ENCODE measurements at regions not wholly inside any gene's neighbourhood (a gene's known extent, or its start where the extent isn't known, plus 50 kb on each side); places are given as distances from the start of the nearest gene placed in this dataset.

DNA sequence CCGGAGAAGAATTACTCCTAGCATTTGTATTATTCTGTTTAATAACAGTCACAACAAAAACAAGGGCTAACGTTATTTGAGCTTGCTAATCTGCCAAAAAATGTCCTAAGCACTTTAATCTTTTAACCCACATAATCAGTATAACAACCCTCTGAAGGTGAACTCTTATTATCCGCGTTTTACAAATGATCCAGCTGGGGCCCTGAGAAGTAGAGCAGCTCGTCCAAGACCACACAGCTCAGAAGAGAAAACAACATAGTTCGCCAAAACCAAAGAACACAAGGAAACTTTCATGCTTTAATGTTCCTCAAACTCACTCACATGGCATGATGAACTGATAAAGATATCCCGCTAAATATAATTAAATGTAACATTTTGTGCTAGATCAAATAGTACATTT, 159.7 kb upstream of the ZNF236 start:
- H3K27me3 ChIP-seq (ENCODE audit: control insufficient read depth, insufficient read depth, low read length), result no peaks in the 10 kb centered on the region

DNA sequence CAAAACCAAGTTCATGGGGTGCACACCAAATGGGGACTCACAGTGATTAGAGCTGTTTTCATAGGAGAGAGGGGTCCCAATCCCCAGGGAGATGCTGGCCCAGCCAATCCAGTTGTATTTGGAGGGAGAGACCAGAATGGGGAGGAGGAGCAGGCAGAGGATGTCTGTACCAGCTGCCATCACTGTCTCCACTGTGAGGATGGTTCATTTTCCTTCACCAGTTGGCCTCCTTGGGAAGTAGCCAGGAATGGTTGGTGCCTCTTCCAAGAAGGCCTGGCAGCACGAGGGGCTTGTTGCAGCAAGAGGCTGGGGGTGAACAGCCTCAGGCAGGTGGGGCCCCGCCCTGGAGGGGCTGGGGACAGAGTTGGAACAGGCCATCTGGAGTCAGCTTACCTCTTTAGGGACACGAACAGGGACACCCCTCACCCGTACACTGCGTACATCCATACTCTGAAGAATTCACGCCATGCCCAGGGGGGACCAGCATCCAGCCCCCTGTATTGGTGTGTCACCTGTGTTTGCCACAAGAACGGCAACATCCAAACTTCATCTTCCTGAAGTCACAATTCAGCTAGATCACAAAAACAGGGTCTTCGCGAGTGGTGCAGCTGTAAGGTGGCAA, 161.7 kb upstream of the ZNF236 start:
- Histone ChIP-seq H3K9me3 (ENCODE audit: control insufficient read depth, insufficient read depth, low read depth, low read length) (no peaks in the 10 kb centered on the region), H3K9ac (ENCODE audit: low read length) (no peak overlapping the region), H3K27me3 (ENCODE audit: control insufficient read depth, insufficient read depth, low read length) (no peaks in the 10 kb centered on the region), H3K36me3 (ENCODE audit: control insufficient read depth, insufficient read depth, low read length) (no peaks in the 10 kb centered on the region), H3K4me1 (ENCODE audit: control insufficient read depth, insufficient read depth, low read length) (peaks cover 11% of the 10 kb centered on the region), H3K4me3 (ENCODE audit: low read depth, low read length) (no peak overlapping the region), H3K27ac (ENCODE audit: low read depth, low read length) (no peak overlapping the region)

More for the DNA sequence above, 159.7 kb upstream of the ZNF236 start:
- Histone ChIP-seq H3K9me3 (ENCODE audit: control insufficient read depth, insufficient read depth, low read depth, low read length) (no peaks in the 10 kb centered on the region), H3K4me3 (ENCODE audit: low read depth, low read length) (no peak overlapping the region), H3K27ac (ENCODE audit: low read depth, low read length) (no peak overlapping the region), H3K4me1 (ENCODE audit: control insufficient read depth, insufficient read depth, low read length) (peaks cover 6% of the 10 kb centered on the region; the same call in 1 of the 2 replicates), H3K9ac (ENCODE audit: low read length) (no peak overlapping the region), H3K36me3 (ENCODE audit: control insufficient read depth, insufficient read depth, low read length) (no peaks in the 10 kb centered on the region)

DNA sequence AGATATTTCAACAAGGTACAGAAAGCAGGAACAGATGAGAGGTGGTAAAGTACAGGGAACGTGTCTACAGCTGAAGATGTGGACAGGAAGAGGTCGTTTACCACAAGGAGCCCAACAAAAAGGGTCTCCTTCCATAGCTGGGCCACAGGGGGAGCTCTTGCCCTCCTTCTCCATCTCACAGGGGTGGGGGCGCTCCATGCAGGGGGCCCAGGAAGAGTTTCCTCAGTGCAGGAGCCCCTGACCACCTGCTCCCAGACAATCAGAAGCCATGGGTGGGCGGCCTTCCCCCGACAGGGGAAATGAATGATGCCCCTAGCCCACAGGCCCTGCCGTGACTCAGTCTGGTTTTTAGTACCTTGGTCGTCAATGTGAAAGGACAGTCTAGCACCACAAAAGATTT, 163.6 kb upstream of the ZNF516 start:
- Histone ChIP-seq H3K4me1 (ENCODE audit: control insufficient read depth, insufficient read depth, low read length) (peaks cover 11% of the 10 kb centered on the region), H3K9ac (ENCODE audit: low read length) (no peak overlapping the region)

GRCh38 chr18:76657911-76658470, 162.9 kb upstream of the ZNF516 start:
- Histone ChIP-seq H3K27ac (ENCODE audit: low read depth, low read length) (no peak overlapping the region), H3K9me3 (ENCODE audit: control insufficient read depth, insufficient read depth, low read depth, low read length) (no peaks in the 10 kb centered on the region), H3K27me3 (ENCODE audit: control insufficient read depth, insufficient read depth, low read length) (no peaks in the 10 kb centered on the region), H3K36me3 (ENCODE audit: control insufficient read depth, insufficient read depth, low read length) (no peaks in the 10 kb centered on the region), H3K9ac (ENCODE audit: low read length) (no peak overlapping the region), H3K4me1 (ENCODE audit: control insufficient read depth, insufficient read depth, low read length) (peaks cover 11% of the 10 kb centered on the region), H3K4me3 (ENCODE audit: low read depth, low read length) (no peak overlapping the region)

More for the DNA sequence above, 163.6 kb upstream of the ZNF516 start:
- Histone ChIP-seq H3K36me3 (ENCODE audit: control insufficient read depth, insufficient read depth, low read length) (no peaks in the 10 kb centered on the region), H3K27ac (ENCODE audit: low read depth, low read length) (no peak overlapping the region), H3K27me3 (ENCODE audit: control insufficient read depth, insufficient read depth, low read length) (no peaks in the 10 kb centered on the region), H3K4me3 (ENCODE audit: low read depth, low read length) (no peak overlapping the region), H3K9me3 (ENCODE audit: control insufficient read depth, insufficient read depth, low read depth, low read length) (no peaks in the 10 kb centered on the region)

GRCh38 chr18:76656925-76657827, 162.1 kb upstream of the ZNF516 start:
- Histone ChIP-seq H3K4me1 (ENCODE audit: control insufficient read depth, insufficient read depth, low read length) (peaks cover 11% of the 10 kb centered on the region), H3K4me3 (ENCODE audit: low read depth, low read length) (no peak overlapping the region), H3K27ac (ENCODE audit: low read depth, low read length) (no peak overlapping the region; the same call in 1 of the 2 replicates), H3K27me3 (ENCODE audit: control insufficient read depth, insufficient read depth, low read length) (no peaks in the 10 kb centered on the region), H3K36me3 (ENCODE audit: control insufficient read depth, insufficient read depth, low read length) (no peaks in the 10 kb centered on the region), H3K9ac (ENCODE audit: low read length) (no peak overlapping the region), H3K9me3 (ENCODE audit: control insufficient read depth, insufficient read depth, low read depth, low read length) (no peaks in the 10 kb centered on the region)

DNA sequence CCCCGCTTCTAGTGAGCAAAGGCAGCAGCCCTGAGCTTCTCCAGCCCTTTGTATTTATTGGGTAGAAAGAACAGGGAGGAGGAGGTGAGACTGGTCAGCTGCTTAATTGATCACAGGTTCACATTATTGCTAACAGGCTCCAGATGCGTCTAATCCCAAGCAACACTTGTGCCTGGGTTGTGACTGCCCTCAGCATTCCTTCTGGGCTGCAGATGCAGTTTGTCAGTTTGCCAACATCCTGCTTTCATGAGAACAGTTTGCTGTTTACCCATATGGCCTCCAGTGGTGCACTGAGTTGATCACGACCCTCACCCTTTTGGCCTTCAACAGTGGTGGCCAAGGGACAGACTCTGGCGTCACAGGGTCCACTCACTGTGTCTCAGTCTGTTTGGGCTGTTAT, 159.5 kb upstream of the ZNF516 start:
- Histone ChIP-seq H3K36me3 (ENCODE audit: control insufficient read depth, insufficient read depth, low read length) (no peaks in the 10 kb centered on the region), H3K4me1 (ENCODE audit: control insufficient read depth, insufficient read depth, low read length) (peaks cover 11% of the 10 kb centered on the region), H3K4me3 (ENCODE audit: low read depth, low read length) (no peak overlapping the region), H3K27me3 (ENCODE audit: control insufficient read depth, insufficient read depth, low read length) (no peaks in the 10 kb centered on the region), H3K9ac (ENCODE audit: low read length) (no peak overlapping the region), H3K27ac (ENCODE audit: low read depth, low read length) (no peak overlapping the region), H3K9me3 (ENCODE audit: control insufficient read depth, insufficient read depth, low read depth, low read length) (no peaks in the 10 kb centered on the region)

GRCh38 chr18:76647322-76647721, 152.3 kb upstream of the ZNF516 start:
- H3K27me3 ChIP-seq (ENCODE audit: control insufficient read depth, insufficient read depth, low read length), result no peaks in the 10 kb centered on the region
- peaks cover 7% of the 10 kb centered on the region for H3K9me3 ChIP-seq (ENCODE audit: control insufficient read depth, insufficient read depth, low read depth, low read length)

DNA sequence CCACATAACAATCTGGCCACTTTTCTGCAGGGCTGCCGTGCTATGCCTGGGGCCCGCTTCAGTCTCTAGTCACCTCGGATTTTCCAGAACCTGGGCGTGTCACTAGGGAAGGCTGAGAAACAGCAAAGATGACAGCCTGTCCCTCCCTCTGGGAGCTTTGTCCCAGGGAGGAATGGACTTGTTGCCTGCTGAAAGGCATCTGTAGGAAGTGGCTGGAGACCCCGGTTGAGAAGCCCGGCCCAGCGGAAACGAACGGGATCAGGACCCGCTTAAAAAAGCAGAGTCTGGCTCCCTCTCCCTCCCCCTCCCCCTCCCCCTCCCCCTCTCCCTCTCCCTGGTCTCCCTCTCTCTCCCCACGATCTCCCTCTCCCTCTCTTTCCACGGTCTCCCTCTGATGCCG, 149.5 kb upstream of the ZNF516 start:
- peaks cover 7% of the 10 kb centered on the region for H3K9me3 ChIP-seq (ENCODE audit: control insufficient read depth, insufficient read depth, low read depth, low read length)
- H3K36me3 ChIP-seq (ENCODE audit: control insufficient read depth, insufficient read depth, low read length), result no peaks in the 10 kb centered on the region
- H3K4me1 ChIP-seq (ENCODE audit: control insufficient read depth, insufficient read depth, low read length), result no peaks in the 10 kb centered on the region
- no peak overlapping the region for H3K27ac ChIP-seq (ENCODE audit: low read depth, low read length)
- H3K9ac ChIP-seq (ENCODE audit: low read length), result no peak overlapping the region
- no peak overlapping the region for H3K4me3 ChIP-seq (ENCODE audit: low read depth, low read length)
- no peaks in the 10 kb centered on the region for H3K27me3 ChIP-seq (ENCODE audit: control insufficient read depth, insufficient read depth, low read length)

More at GRCh38 chr18:76647322-76647721, 152.3 kb upstream of the ZNF516 start:
- Histone ChIP-seq H3K4me3 (ENCODE audit: low read depth, low read length) (no peak overlapping the region), H3K27ac (ENCODE audit: low read depth, low read length) (no peak overlapping the region), H3K4me1 (ENCODE audit: control insufficient read depth, insufficient read depth, low read length) (no peaks in the 10 kb centered on the region), H3K9ac (ENCODE audit: low read length) (no peak overlapping the region), H3K36me3 (ENCODE audit: control insufficient read depth, insufficient read depth, low read length) (no peaks in the 10 kb centered on the region)

DNA sequence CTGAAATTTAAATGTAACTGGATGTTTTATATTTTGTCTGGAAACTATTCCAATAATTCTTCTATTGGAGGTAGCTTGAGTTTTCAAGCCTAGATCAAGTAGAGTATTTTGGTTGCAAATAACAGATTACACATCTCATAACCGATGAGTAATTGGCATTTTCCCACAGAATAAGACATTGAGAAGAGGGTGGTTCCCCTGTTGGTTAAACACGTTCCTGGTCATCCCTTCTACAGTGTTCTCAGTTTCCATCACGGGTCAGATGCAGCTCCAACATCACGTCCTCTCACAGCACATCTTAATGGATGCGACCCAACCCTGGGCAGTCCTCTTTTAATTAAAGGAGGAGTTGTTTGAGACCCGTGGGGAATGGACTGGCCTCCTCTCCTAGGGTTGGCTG, 149.0 kb upstream of the ZNF516 start:
- Histone ChIP-seq H3K27me3 (ENCODE audit: control insufficient read depth, insufficient read depth, low read length) (no peaks in the 10 kb centered on the region), H3K9me3 (ENCODE audit: control insufficient read depth, insufficient read depth, low read depth, low read length) (peaks cover 7% of the 10 kb centered on the region), H3K27ac (ENCODE audit: low read depth, low read length) (no peak overlapping the region), H3K4me1 (ENCODE audit: control insufficient read depth, insufficient read depth, low read length) (no peaks in the 10 kb centered on the region), H3K9ac (ENCODE audit: low read length) (no peak overlapping the region), H3K4me3 (ENCODE audit: low read depth, low read length) (no peak overlapping the region), H3K36me3 (ENCODE audit: control insufficient read depth, insufficient read depth, low read length) (no peaks in the 10 kb centered on the region)

GRCh38 chr18:76643199-76643598, 148.2 kb upstream of the ZNF516 start:
- H3K4me1 ChIP-seq (ENCODE audit: control insufficient read depth, insufficient read depth, low read length), result no peaks in the 10 kb centered on the region
- no peak overlapping the region for H3K27ac ChIP-seq (ENCODE audit: low read depth, low read length)
- H3K9ac ChIP-seq (ENCODE audit: low read length), result no peak overlapping the region
- no peaks in the 10 kb centered on the region for H3K36me3 ChIP-seq (ENCODE audit: control insufficient read depth, insufficient read depth, low read length)
- H3K27me3 ChIP-seq (ENCODE audit: control insufficient read depth, insufficient read depth, low read length), result no peaks in the 10 kb centered on the region
- no peak overlapping the region for H3K4me3 ChIP-seq (ENCODE audit: low read depth, low read length)
- peaks cover 7% of the 10 kb centered on the region for H3K9me3 ChIP-seq (ENCODE audit: control insufficient read depth, insufficient read depth, low read depth, low read length)

GRCh38 chr18:76640438-76640837, 145.4 kb upstream of the ZNF516 start:
- Histone ChIP-seq H3K9me3 (ENCODE audit: control insufficient read depth, insufficient read depth, low read depth, low read length) (peaks cover 7% of the 10 kb centered on the region), H3K27me3 (ENCODE audit: control insufficient read depth, insufficient read depth, low read length) (no peaks in the 10 kb centered on the region), H3K4me1 (ENCODE audit: control insufficient read depth, insufficient read depth, low read length) (no peaks in the 10 kb centered on the region), H3K27ac (ENCODE audit: low read depth, low read length) (no peak overlapping the region), H3K36me3 (ENCODE audit: control insufficient read depth, insufficient read depth, low read length) (no peaks in the 10 kb centered on the region), H3K4me3 (ENCODE audit: low read depth, low read length) (no peak overlapping the region), H3K9ac (ENCODE audit: low read length) (no peak overlapping the region)
